Heart left ventricle (tissue), 13 donors: ENCODE measurements at regions not wholly inside any gene's neighbourhood (a gene's known extent, or its start where the extent isn't known, plus 50 kb on each side); places are given as distances from the start of the nearest gene placed in this dataset.

Experiments used
- CTCF ChIP-seq, 12 donors: fragments of 200-600 bp; sonication (generic) in 4 of 12; IDR thresholded peaks; one replicate each; pipeline versions ENCODE4 v1.5.0 to v1.8.0; 2018 to 2022; ENCODE audit warnings: antibody characterized with exemption in 12 of 12, mild to moderate bottlenecking in 5 of 12
- POLR2A ChIP-seq, 2 donors: fragments of 450-650 bp; IDR thresholded peaks; one replicate each; pipeline ENCODE4 v1.6.1; 2017; ENCODE audit warnings: antibody characterized with exemption in 2 of 2, mild to moderate bottlenecking in 2 of 2, moderate library complexity in 2 of 2
- donor health status: ischemic (EF 13 %, LVEDD 7.1; RV severe dilation, severe dysfunction).
- donor health status: DM: no; HTN: yes; CAD: no.
- donor health status: DM: no; HTN: no; CAD: no.
- donor health status: ischemic (EF 25% LVEDD 6.9; RV normal size, moderate dysfunction).
- donor health status: ischemic (EF 25% LVEDD 5.7; RV mildly dilated, moderate dysfunction).
- donor health status: ischemic (EF 35%, LVEDD 5.7; RV mildly dilated, moderate dysfunction).
- donor health status: nonischemic (EF 11% LVEDD 7.7; RV severe dilation, severe dysfunction).
- donor health status: DM: yes; HTN: yes; CAD: no.
- donor health status: PGD.
- donor health status: ischemic (EF 29% LVEDD 5.4; RV normal size, mild dysfunction).
- donor health status: nonischemic (EF 23%, LVEDD 6.1; RV moderate dilation, normal function).

GRCh38 chr5:143896966-143897365 lies 85.0 kb downstream of the HMHB1 start:
- no peak for TF ChIP-seq CTCF (IDR thresholded peaks at IDR 0.05)
- TF ChIP-seq POLR2A (IDR thresholded peaks at IDR 0.05): no peak
